ENCODE measurements at regions not wholly inside any gene's neighbourhood (a gene's known extent, or its start where the extent isn't known, plus 50 kb on each side); places are given as distances from the start of the nearest gene placed in this dataset.

DNA sequence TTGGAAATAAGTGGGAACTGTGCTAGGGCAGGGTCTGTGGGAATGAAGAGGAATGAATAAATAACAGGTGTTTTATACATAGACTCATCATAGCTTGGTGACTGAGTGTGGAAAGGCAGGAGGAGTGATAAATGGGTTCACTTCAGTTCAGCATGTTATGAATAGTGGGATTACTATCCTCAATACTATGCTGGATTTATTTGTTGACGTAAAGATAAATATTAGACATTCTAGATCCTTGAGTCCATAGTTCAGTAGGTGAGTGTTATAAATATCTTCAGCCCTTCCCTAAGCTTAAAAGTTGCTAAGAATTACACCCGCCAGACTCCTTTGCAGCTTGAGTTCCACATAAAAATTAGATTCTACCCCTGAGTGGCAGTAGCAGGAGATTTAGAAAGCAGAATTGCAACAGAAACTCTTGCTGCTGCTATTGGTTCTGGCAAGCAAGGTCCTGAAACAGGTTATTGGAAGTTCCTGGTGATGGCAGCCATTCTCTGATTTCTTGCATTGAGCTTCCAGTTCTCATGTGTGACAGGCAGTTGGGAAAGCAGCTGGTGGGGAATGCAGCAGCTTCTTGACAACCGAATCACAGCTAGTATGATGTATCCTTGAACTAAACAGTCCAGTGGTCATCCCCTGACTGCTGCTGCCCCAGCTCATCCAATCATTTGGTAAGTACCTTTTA lies 1558.9 kb downstream of the FAM181B start (continued):
- TF ChIP-seq, protein P1, sequence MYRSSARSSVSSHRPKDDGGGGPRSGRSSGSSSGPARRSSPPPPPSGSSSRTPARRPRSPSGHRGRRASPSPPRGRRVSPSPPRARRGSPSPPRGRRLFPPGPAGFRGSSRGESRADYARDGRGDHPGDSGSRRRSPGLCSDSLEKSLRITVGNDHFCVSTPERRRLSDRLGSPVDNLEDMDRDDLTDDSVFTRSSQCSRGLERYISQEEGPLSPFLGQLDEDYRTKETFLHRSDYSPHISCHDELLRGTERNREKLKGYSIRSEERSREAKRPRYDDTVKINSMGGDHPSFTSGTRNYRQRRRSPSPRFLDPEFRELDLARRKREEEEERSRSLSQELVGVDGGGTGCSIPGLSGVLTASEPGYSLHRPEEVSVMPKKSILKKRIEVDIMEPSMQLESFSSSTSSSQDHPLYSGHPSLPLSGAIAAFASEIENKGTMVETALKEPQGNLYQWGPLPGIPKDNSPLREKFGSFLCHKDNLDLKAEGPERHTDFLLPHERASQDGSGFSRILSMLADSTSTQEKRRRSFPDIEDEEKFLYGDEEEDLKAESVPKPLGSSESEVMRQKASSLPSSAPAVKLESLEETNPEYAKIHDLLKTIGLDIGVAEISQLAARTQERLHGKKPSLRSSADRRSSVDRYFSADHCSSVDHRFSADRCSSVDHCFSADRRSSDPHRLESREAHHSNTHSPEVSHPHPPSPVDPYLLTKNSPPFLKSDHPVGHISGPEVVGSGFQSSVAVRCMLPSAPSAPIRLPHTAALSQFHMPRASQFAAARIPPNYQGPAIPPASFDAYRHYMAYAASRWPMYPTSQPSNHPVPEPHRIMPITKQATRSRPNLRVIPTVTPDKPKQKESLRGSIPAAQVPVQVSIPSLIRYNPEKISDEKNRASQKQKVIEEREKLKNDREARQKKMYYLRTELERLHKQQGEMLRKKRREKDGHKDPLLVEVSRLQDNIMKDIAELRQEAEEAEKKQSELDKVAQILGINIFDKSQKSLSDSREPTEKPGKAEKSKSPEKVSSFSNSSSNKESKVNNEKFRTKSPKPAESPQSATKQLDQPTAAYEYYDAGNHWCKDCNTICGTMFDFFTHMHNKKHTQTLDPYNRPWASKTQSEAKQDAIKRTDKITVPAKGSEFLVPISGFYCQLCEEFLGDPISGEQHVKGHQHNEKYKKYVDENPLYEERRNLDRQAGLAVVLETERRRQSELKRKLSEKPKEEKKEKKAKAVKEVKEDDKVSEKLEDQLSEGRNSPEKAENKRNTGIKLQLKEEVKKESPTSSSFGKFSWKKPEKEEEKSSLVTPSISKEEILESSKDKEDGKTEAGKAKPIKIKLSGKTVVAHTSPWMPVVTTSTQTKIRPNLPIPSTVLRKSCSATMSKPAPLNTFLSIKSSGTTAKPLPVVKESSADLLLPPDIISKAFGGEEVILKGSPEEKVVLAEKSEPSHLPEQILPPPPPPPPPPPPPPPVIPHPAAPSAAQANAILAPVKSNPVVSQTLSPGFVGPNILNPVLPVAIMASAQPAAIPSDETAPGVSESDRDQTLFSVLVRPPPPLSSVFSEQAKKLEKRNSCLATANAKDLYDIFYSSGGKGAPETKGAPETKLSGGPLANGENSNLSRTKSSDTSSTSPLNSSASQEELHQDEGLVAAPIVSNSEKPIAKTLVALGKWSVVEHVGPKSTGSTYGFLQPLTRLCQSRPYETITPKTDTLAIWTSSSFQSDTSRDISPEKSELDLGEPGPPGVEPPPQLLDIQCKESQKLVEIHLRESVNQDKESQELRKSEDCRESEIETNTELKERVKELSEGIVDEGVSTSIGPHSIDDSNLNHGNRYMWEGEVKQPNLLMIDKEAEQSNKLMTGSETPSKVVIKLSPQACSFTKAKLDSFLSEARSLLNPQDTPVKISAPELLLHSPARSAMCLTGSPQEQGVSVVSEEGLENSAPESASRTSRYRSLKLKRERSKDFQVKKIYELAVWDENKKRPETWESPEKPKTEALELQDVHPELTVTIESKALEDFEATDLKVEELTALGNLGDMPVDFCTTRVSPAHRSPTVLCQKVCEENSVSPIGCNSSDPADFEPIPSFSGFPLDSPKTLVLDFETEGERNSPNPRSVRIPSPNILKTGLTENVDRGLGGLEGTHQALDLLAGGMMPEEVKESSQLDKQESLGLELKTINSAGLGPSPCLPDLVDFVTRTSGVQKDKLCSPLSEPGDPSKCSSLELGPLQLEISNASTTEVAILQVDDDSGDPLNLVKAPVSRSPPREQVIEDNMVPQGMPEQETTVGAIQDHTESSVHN (CRISPR knock-in tag; IDR thresholded peaks at IDR 0.05): no peak
- TF ChIP-seq AGO1 (IDR thresholded peaks at IDR 0.05; ENCODE audit: low read depth, low read length, poor library complexity, severe bottlenecking) (no peak), MLXIP (CRISPR knock-in tag; IDR thresholded peaks at IDR 0.05; ENCODE audit: borderline replicate concordance) (no peak), NR0B2 (CRISPR knock-in tag; IDR thresholded peaks at IDR 0.05) (no peak), NFE2L1 (CRISPR knock-in tag; IDR thresholded peaks at IDR 0.05; ENCODE audit: borderline replicate concordance) (no peak)
